ENCODE measurements at regions not wholly inside any gene's neighbourhood (a gene's known extent, or its start where the extent isn't known, plus 50 kb on each side); places are given as distances from the start of the nearest gene placed in this dataset.

DNA sequence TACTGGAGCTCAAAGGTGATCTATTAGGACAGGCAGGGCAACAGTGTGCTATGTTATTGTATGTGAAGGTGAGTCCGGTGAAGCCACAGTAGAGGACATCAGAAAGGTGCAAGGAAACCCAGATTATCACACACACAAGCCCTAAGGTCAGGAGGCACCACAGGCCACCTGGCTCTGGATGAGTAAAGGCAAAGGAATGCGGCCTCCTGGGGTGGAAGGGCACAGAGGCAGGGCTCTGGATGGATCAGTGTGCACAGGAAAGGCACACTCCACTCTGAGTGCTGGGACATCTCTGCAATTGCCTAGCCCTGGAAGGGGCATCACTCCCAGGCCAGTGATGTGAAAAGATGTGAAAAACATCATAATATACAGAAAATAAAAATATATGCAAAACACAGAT, 683.5 kb downstream of the TRIML1 start:
- TF ChIP-seq, protein P1, sequence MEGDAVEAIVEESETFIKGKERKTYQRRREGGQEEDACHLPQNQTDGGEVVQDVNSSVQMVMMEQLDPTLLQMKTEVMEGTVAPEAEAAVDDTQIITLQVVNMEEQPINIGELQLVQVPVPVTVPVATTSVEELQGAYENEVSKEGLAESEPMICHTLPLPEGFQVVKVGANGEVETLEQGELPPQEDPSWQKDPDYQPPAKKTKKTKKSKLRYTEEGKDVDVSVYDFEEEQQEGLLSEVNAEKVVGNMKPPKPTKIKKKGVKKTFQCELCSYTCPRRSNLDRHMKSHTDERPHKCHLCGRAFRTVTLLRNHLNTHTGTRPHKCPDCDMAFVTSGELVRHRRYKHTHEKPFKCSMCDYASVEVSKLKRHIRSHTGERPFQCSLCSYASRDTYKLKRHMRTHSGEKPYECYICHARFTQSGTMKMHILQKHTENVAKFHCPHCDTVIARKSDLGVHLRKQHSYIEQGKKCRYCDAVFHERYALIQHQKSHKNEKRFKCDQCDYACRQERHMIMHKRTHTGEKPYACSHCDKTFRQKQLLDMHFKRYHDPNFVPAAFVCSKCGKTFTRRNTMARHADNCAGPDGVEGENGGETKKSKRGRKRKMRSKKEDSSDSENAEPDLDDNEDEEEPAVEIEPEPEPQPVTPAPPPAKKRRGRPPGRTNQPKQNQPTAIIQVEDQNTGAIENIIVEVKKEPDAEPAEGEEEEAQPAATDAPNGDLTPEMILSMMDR (IDR thresholded peaks at IDR 0.05), result no peak
- TF ChIP-seq POLR2A (IDR thresholded peaks at IDR 0.05), result no peak
